SK-N-SH (cell line): ENCODE measurements at regions not wholly inside any gene's neighbourhood (a gene's known extent, or its start where the extent isn't known, plus 50 kb on each side); places are given as distances from the start of the nearest gene placed in this dataset.

Experiments
- CTCF ChIA-PET: fragments of 300-600, 350-600 bp; formaldehyde crosslinking; extraction: SDS; loops from one replicate; lab custom pipeline; 2021; lab: Yijun Ruan, JAX
- POLR2A ChIA-PET: fragments of 350-600 bp; sonication (Branson Sonifier 250); formaldehyde crosslinking; extraction: SDS; loops from one replicate; lab custom pipeline; 2020; ENCODE audit warnings: antibody characterized with exemption, inconsistent platforms; lab: Yijun Ruan, JAX
- DNase-seq: peaks from one replicate; pipeline ENCODE4 v3.0.0; 2012
- H2AFZ ChIP-seq: fragments of 200-600 bp; sonication (generic); 2 replicates; pipeline ENCODE4 v1.8.1; 2016; ENCODE audit warnings: antibody characterized with exemption, mild to moderate bottlenecking, low read depth
- H3F3A ChIP-seq: fragments of 200-600 bp; sonication (generic); replicated peaks from 2 replicates; pipeline ENCODE3; 2016; ENCODE audit warnings: antibody characterized with exemption, mild to moderate bottlenecking; ENCODE audit not compliant: insufficient read depth
- H3K27ac ChIP-seq, 2 experiments: fragments of 200-500 bp in 1 of 2; fragments of 200-600 bp in 1 of 2; sonication (Bioruptor generic) in 1 of 2; sonication (generic), shearing (Covaris generic) in 1 of 2; 2 replicates each; pipeline versions ENCODE4 v1.5.1 to v1.6.1; 2014 to 2016; ENCODE audit warnings: low read depth in 2 of 2, inconsistent platforms in 1 of 2, low read length in 1 of 2, mild to moderate bottlenecking in 1 of 2, mixed read lengths in 1 of 2
- H3K27me3 ChIP-seq: fragments of 200-600 bp; sonication (generic), shearing (Covaris generic); 2 replicates; pipeline ENCODE4 v1.6.1; 2016; ENCODE audit warnings: mixed run types; ENCODE audit not compliant: insufficient read depth
- H3K36me3 ChIP-seq, 2 experiments: fragments of 200-500 bp in 1 of 2; fragments of 200-600 bp in 1 of 2; sonication (Bioruptor generic) in 1 of 2; sonication (generic) in 1 of 2; replicated peaks in 1 of 2; 2 replicates each; pipeline versions ENCODE3 to v1.5.1; 2014 to 2016; ENCODE audit warnings: low read length in 1 of 2, mild to moderate bottlenecking in 1 of 2; ENCODE audit not compliant: insufficient read depth in 2 of 2, control insufficient read depth in 1 of 2
- H3K4me1 ChIP-seq, 2 experiments: fragments of 200-500 bp in 1 of 2; fragments of 200-600 bp in 1 of 2; sonication (Bioruptor generic) in 1 of 2; sonication (generic), shearing (Covaris generic) in 1 of 2; 2 replicates each; pipeline versions ENCODE4 v1.5.1 to v1.6.1; 2014 to 2016; ENCODE audit warnings: low read depth in 1 of 2, low read length in 1 of 2, mixed run types in 1 of 2; ENCODE audit not compliant: insufficient read depth in 2 of 2, control insufficient read depth in 1 of 2
- H3K4me2 ChIP-seq: fragments of 200-600 bp; sonication (generic), shearing (Covaris generic); 2 replicates; pipeline ENCODE4 v1.6.1; 2017; ENCODE audit warnings: mixed run types
- H3K4me3 ChIP-seq, 2 experiments: fragments of 200-500 bp in 1 of 2; fragments of 200-600 bp in 1 of 2; sonication (Bioruptor generic) in 1 of 2; sonication (generic), shearing (Covaris generic) in 1 of 2; 2 replicates each; pipeline versions ENCODE4 v1.5.1 to v1.8.1; 2014 to 2016; ENCODE audit warnings: low read depth in 2 of 2, inconsistent platforms in 1 of 2, low read length in 1 of 2, mild to moderate bottlenecking in 1 of 2, mixed read lengths in 1 of 2, moderate library complexity in 1 of 2
- H3K79me2 ChIP-seq: fragments of 200-600 bp; sonication (generic); 2 replicates; pipeline ENCODE4 v1.8.1; 2017; ENCODE audit warnings: mild to moderate bottlenecking; ENCODE audit not compliant: insufficient read depth
- H3K9ac ChIP-seq: fragments of 200-600 bp; sonication (generic); 2 replicates; pipeline ENCODE4 v1.6.1; 2017; ENCODE audit warnings: mixed run types
- H3K9me2 ChIP-seq: fragments of 200-600 bp; sonication (generic); 2 replicates; pipeline ENCODE4 v1.6.1; 2017; ENCODE audit warnings: mixed run types
- H3K9me3 ChIP-seq: fragments of 200-600 bp; sonication (generic); 2 replicates; pipeline ENCODE4 v1.6.1; 2017; ENCODE audit warnings: mixed run types, mild to moderate bottlenecking, moderate library complexity
- H4K20me1 ChIP-seq: fragments of 200-600 bp; sonication (generic); 2 replicates; pipeline ENCODE4 v1.6.1; 2017; ENCODE audit warnings: mild to moderate bottlenecking, mixed run types; ENCODE audit not compliant: insufficient read depth
- CHD2 ChIP-seq: fragments of 150-350 bp; IDR thresholded peaks from 2 replicates; pipeline ENCODE4 v1.6.1; 2018; ENCODE audit warnings: low read length; ENCODE audit not compliant: partially characterized antibody
- EP300 ChIP-seq, 2 experiments: IDR thresholded peaks; 2 replicates each; pipeline versions ENCODE4 v1.4.0 to v1.6.1; 2012; ENCODE audit warnings: borderline replicate concordance in 1 of 2, low read depth in 1 of 2, low read length in 1 of 2
- EZH2phosphoT487 ChIP-seq: fragments of 200-600 bp; sonication (generic); IDR thresholded peaks from 2 replicates; pipeline ENCODE4 v1.6.1; 2017; ENCODE audit warnings: low read depth, mixed run types, mild to moderate bottlenecking, antibody characterized with exemption, moderate library complexity, borderline replicate concordance
- FOSL2 ChIP-seq: IDR thresholded peaks from 2 replicates; pipeline ENCODE4 v1.4.0; 2012; ENCODE audit warnings: low read depth, mild to moderate bottlenecking, moderate library complexity, borderline replicate concordance
- FOXJ3 ChIP-seq: sonication (generic); formaldehyde crosslinking; IDR thresholded peaks from 2 replicates; pipeline ENCODE4 v1.5.1; 2020; ENCODE audit warnings: mild to moderate bottlenecking, missing genetic modification reagents
- FOXM1 ChIP-seq: IDR thresholded peaks from 2 replicates; pipeline ENCODE4 v1.4.0; 2012; ENCODE audit warnings: low read depth, mild to moderate bottlenecking
- GABPA ChIP-seq: IDR thresholded peaks from 2 replicates; pipeline ENCODE4 v1.4.0; 2012; ENCODE audit warnings: low read depth, mild to moderate bottlenecking
- JUND ChIP-seq: IDR thresholded peaks from 2 replicates; pipeline ENCODE4 v1.4.0; 2012
- RAD21 ChIP-seq: IDR thresholded peaks from 2 replicates; pipeline ENCODE4 v1.6.1; 2012; ENCODE audit warnings: mild to moderate bottlenecking, low read length
- RCOR1 ChIP-seq: fragments of 150-350 bp; IDR thresholded peaks from 2 replicates; pipeline ENCODE4 v1.6.1; 2017; ENCODE audit warnings: antibody characterized with exemption, low read length
- RFX5 ChIP-seq: IDR thresholded peaks from 2 replicates; pipeline ENCODE4 v1.6.1; 2012; ENCODE audit warnings: mild to moderate bottlenecking, improper control_type of control experiment, low read length
- RXRA ChIP-seq: IDR thresholded peaks from 2 replicates; pipeline ENCODE4 v1.4.0; 2012; ENCODE audit warnings: low read depth, mild to moderate bottlenecking, borderline replicate concordance
- SIN3A ChIP-seq: IDR thresholded peaks from 2 replicates; pipeline ENCODE4 v1.6.1; 2012; ENCODE audit warnings: low read depth, mild to moderate bottlenecking, low read length, moderate library complexity, borderline replicate concordance
- TAF1 ChIP-seq: IDR thresholded peaks from 2 replicates; pipeline ENCODE4 v1.6.1; 2012; ENCODE audit warnings: low read depth, mild to moderate bottlenecking, low read length, moderate library complexity, borderline replicate concordance
- TCF12 ChIP-seq: IDR thresholded peaks from 2 replicates; pipeline ENCODE4 v1.4.0; 2012
- WGBS: methylation state at CpG from one replicate; pipeline ENCODE4 v1.1.6; 2017; ENCODE audit warnings: low lambda C conversion rate; 5-methylcytosine and 5-hydroxymethylcytosine counted together
- TF ChIP-seq, protein P1 (sequence below): IDR thresholded peaks from 2 replicates; pipeline ENCODE4 v1.4.0; 2012; ENCODE audit warnings: low read depth
- TF ChIP-seq, protein P2 (sequence below): fragments of 150-350 bp; IDR thresholded peaks from 2 replicates; pipeline ENCODE4 v1.6.1; 2017; ENCODE audit warnings: antibody characterized with exemption, low read length, low read depth, borderline replicate concordance
- TF ChIP-seq, protein P3 (sequence below): IDR thresholded peaks from 2 replicates; pipeline ENCODE4 v1.6.1; 2012; ENCODE audit warnings: mild to moderate bottlenecking, low read depth, low read length, moderate library complexity
- TF ChIP-seq, protein P4 (sequence below): fragments of 200-600 bp; sonication (generic); IDR thresholded peaks from 2 replicates; pipeline ENCODE4 v1.6.1; 2017; ENCODE audit warnings: antibody characterized with exemption, mild to moderate bottlenecking, moderate library complexity
- TF ChIP-seq, protein P5 (sequence below): IDR thresholded peaks from 2 replicates; pipeline ENCODE4 v1.4.0; 2012; ENCODE audit warnings: low read depth, borderline replicate concordance

DNA sequence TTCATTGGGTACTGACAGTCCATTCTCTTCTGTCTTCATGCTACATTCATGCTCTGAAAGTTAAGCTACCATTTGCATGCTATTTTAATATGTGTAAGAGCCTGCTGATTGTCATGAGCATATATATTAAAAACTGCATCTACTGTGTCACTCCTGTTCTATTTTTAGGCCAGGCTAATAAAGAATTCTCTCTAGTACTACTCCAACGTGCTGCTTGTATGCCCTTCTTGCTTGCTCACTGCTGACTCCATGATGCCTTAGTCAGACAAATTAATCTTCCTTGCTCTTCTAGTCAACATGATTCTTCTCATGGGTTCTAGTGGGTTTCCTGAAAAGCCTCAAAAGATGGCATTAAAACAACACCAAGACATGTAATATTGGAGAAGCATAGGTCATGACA, 1600.1 kb downstream of the DPP10 start:
- Histone ChIP-seq H3K36me3 (no peaks in the 10 kb centered on the region), H3K4me3 (no peak overlapping the region), H4K20me1 (no peaks in the 10 kb centered on the region), H3K9me3 (no peaks in the 10 kb centered on the region; the same call in 1 of the 2 replicates), H3K4me2 (no peak overlapping the region), H3K4me1 (no peaks in the 10 kb centered on the region)
- CTCF ChIA-PET = interaction anchor here (1.7 kb wide), 1 partner anchor 14 kb away, joined by 3 read pairs; no protein-coding TSS in a partner anchor
- no peak for DNase-seq
- TF ChIP-seq FOSL2 (no peak), RFX5 (no peak), EP300 (IDR thresholded peaks at IDR 0.05; ENCODE audit: borderline replicate concordance in 1 of 2, low read depth in 1 of 2, low read length in 1 of 2) (no peak), RAD21 (no peak), TCF12 (no peak), EZH2phosphoT487 (no peak), TAF1 (no peak), JUND (no peak), FOXM1 (no peak), RCOR1 (no peak), RXRA (no peak), GABPA (no peak), CHD2 (no peak), FOXJ3 (CRISPR knock-in tag) (no peak), SIN3A (no peak)
- TF ChIP-seq, protein P1, sequence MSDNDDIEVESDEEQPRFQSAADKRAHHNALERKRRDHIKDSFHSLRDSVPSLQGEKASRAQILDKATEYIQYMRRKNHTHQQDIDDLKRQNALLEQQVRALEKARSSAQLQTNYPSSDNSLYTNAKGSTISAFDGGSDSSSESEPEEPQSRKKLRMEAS = no peak
- TF ChIP-seq, protein P2, sequence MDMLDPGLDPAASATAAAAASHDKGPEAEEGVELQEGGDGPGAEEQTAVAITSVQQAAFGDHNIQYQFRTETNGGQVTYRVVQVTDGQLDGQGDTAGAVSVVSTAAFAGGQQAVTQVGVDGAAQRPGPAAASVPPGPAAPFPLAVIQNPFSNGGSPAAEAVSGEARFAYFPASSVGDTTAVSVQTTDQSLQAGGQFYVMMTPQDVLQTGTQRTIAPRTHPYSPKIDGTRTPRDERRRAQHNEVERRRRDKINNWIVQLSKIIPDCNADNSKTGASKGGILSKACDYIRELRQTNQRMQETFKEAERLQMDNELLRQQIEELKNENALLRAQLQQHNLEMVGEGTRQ = no peak
- TF ChIP-seq, protein P3, sequence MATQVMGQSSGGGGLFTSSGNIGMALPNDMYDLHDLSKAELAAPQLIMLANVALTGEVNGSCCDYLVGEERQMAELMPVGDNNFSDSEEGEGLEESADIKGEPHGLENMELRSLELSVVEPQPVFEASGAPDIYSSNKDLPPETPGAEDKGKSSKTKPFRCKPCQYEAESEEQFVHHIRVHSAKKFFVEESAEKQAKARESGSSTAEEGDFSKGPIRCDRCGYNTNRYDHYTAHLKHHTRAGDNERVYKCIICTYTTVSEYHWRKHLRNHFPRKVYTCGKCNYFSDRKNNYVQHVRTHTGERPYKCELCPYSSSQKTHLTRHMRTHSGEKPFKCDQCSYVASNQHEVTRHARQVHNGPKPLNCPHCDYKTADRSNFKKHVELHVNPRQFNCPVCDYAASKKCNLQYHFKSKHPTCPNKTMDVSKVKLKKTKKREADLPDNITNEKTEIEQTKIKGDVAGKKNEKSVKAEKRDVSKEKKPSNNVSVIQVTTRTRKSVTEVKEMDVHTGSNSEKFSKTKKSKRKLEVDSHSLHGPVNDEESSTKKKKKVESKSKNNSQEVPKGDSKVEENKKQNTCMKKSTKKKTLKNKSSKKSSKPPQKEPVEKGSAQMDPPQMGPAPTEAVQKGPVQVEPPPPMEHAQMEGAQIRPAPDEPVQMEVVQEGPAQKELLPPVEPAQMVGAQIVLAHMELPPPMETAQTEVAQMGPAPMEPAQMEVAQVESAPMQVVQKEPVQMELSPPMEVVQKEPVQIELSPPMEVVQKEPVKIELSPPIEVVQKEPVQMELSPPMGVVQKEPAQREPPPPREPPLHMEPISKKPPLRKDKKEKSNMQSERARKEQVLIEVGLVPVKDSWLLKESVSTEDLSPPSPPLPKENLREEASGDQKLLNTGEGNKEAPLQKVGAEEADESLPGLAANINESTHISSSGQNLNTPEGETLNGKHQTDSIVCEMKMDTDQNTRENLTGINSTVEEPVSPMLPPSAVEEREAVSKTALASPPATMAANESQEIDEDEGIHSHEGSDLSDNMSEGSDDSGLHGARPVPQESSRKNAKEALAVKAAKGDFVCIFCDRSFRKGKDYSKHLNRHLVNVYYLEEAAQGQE = no peak
- TF ChIP-seq, protein P4, sequence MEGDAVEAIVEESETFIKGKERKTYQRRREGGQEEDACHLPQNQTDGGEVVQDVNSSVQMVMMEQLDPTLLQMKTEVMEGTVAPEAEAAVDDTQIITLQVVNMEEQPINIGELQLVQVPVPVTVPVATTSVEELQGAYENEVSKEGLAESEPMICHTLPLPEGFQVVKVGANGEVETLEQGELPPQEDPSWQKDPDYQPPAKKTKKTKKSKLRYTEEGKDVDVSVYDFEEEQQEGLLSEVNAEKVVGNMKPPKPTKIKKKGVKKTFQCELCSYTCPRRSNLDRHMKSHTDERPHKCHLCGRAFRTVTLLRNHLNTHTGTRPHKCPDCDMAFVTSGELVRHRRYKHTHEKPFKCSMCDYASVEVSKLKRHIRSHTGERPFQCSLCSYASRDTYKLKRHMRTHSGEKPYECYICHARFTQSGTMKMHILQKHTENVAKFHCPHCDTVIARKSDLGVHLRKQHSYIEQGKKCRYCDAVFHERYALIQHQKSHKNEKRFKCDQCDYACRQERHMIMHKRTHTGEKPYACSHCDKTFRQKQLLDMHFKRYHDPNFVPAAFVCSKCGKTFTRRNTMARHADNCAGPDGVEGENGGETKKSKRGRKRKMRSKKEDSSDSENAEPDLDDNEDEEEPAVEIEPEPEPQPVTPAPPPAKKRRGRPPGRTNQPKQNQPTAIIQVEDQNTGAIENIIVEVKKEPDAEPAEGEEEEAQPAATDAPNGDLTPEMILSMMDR = no peak
- TF ChIP-seq, protein P5, sequence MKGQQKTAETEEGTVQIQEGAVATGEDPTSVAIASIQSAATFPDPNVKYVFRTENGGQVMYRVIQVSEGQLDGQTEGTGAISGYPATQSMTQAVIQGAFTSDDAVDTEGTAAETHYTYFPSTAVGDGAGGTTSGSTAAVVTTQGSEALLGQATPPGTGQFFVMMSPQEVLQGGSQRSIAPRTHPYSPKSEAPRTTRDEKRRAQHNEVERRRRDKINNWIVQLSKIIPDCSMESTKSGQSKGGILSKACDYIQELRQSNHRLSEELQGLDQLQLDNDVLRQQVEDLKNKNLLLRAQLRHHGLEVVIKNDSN = no peak
- TF ChIP-seq, all 33 proteins: peak for 0
- Histone ChIP-seq H2AFZ (no peak overlapping the region), H3K9me2 (no peaks in the 10 kb centered on the region), H3F3A (no peaks in the 10 kb centered on the region), H3K27me3 (no peaks in the 10 kb centered on the region), H3K27ac (no peak overlapping the region), H3K9ac (no peak overlapping the region), H3K79me2 (no peaks in the 10 kb centered on the region)
- 5% methylated on average over 1 of the region's 1 CpG for WGBS
- POLR2A ChIA-PET = no interaction called here
